COLO829 (cell line): ENCODE measurements at regions not wholly inside any gene's neighbourhood (a gene's known extent, or its start where the extent isn't known, plus 50 kb on each side); places are given as distances from the start of the nearest gene placed in this dataset.

ENCODE experiments used
- DNase-seq: peaks from one replicate; pipeline ENCODE4 v3.0.0; 2012; ENCODE audit warnings: low spot score

GRCh38 chr5:52173133-52173532 is 614.6 kb upstream of the ITGA1 start:
- DNase-seq = no peak

- DNase-seq = no peak
These were observed 610.5 kb upstream of the ITGA1 start for GRCh38 chr5:52177193-52177592.

GRCh38 chr5:52181403-52181802 is 606.3 kb upstream of the ITGA1 start:
- DNase-seq = no peak

- DNase-seq = no peak
These were observed 597.0 kb upstream of the ITGA1 start for GRCh38 chr5:52190737-52191136.

GRCh38 chr5:52199833-52200232 is 587.9 kb upstream of the ITGA1 start:
- DNase-seq = no peak

GRCh38 chr5:52202256-52202655 is 585.5 kb upstream of the ITGA1 start:
- no peak for DNase-seq

- DNase-seq = no peak
These were observed 583.4 kb upstream of the ITGA1 start for GRCh38 chr5:52204310-52204709.
